Naive thymus-derived CD8-positive, alpha-beta T cell (primary cell): ENCODE measurements at regions not wholly inside any gene's neighbourhood (a gene's known extent, or its start where the extent isn't known, plus 50 kb on each side); places are given as distances from the start of the nearest gene placed in this dataset.

Source experiments
- ATAC-seq, 2 donors: fragments of 150-1000 bp; cut with Tn5 transposase in 1 of 2; sonication (Bioruptor Pico), chemical (Tn5 transposase) in 1 of 2; 1 replicate in 1 of 2; 2 replicates in 1 of 2; pipeline ENCODE4 v1.10.0; 2021; ENCODE audit warnings: mild to moderate bottlenecking in 2 of 2, moderate library complexity in 2 of 2
- POLR2A ChIA-PET: fragments of 350-600 bp; sonication (Branson Sonifier 250); formaldehyde crosslinking; loops from one replicate; lab custom pipeline; 2021; ENCODE audit warnings: antibody characterized with exemption; lab: Charles Lee
- DNase-seq, 10 donors: peaks; one replicate each; pipeline versions ENCODE4 v3.0.0 to v3.0.0-alpha.2; 2020 to 2022
- H3K27ac Mint-ChIP-seq, 10 donors: one replicate each; pipeline ENCODE4 v1.8.0; 2020 to 2022; ENCODE audit warnings: mild to moderate bottlenecking in 10 of 10, mixed read lengths in 10 of 10, moderate library complexity in 4 of 10, inconsistent platforms in 1 of 10
- H3K27me3 Mint-ChIP-seq, 5 donors: one replicate each; pipeline ENCODE4 v1.8.0; 2021 to 2022; ENCODE audit warnings: mixed read lengths in 5 of 5
- H3K36me3 Mint-ChIP-seq, 3 donors: one replicate each; pipeline ENCODE4 v1.8.0; 2020 to 2022; ENCODE audit warnings: mixed read lengths in 3 of 3, mild to moderate bottlenecking in 2 of 3, inconsistent platforms in 1 of 3
- H3K4me1 Mint-ChIP-seq, 4 donors: one replicate each; pipeline ENCODE4 v1.8.0; 2021 to 2022; ENCODE audit warnings: mixed read lengths in 4 of 4
- H3K4me3 Mint-ChIP-seq, 10 donors: one replicate each; pipeline ENCODE4 v1.8.0; 2020 to 2022; ENCODE audit warnings: mild to moderate bottlenecking in 10 of 10, mixed read lengths in 10 of 10, moderate library complexity in 6 of 10, inconsistent platforms in 1 of 10
- H3K9me3 Mint-ChIP-seq, 9 donors: one replicate each; pipeline ENCODE4 v1.8.0; 2020 to 2022; ENCODE audit warnings: mixed read lengths in 9 of 9, mild to moderate bottlenecking in 3 of 9, inconsistent platforms in 1 of 9, moderate library complexity in 1 of 9

- no peak for ATAC-seq
- H3K27ac Mint-ChIP-seq = no peak overlapping the region
- peaks cover 1 to 17% (median 11%) of the 10 kb centered on the region in 5 donors for H3K27me3 Mint-ChIP-seq
- POLR2A ChIA-PET = no interaction called here
- H3K4me3 Mint-ChIP-seq = no peak overlapping the region
- H3K36me3 Mint-ChIP-seq = no peaks in the 10 kb centered on the region
- DNase-seq = no peak
- H3K4me1 Mint-ChIP-seq = no peaks in the 10 kb centered on the region
- H3K9me3 Mint-ChIP-seq = no peaks in the 10 kb centered on the region
Measured at GRCh38 chr5:38734353-38734752, 111.5 kb upstream of the OSMR start.

GRCh38 chr5:38736089-38736488 lies 109.7 kb upstream of the OSMR start:
- peaks cover 0 to 5% (median 0%) of the 10 kb centered on the region in 9 donors for H3K9me3 Mint-ChIP-seq
- no peaks in the 10 kb centered on the region for H3K4me1 Mint-ChIP-seq
- POLR2A ChIA-PET = no interaction called here

GRCh38 chr5:38737976-38738375 lies 107.8 kb upstream of the OSMR start:
- DNase-seq (no peak), ATAC-seq (no peak)
- Mint-ChIP-seq H3K27ac (no peak overlapping the region), H3K4me1 (no peaks in the 10 kb centered on the region), H3K9me3 (peaks cover 0 to 20% (median 6%) of the 10 kb centered on the region in 9 donors), H3K4me3 (no peak overlapping the region), H3K27me3 (peaks cover 1 to 12% (median 7%) of the 10 kb centered on the region in 5 donors), H3K36me3 (peaks cover 0 to 5% (median 0%) of the 10 kb centered on the region in 3 donors)
- POLR2A ChIA-PET = no interaction called here

More at GRCh38 chr5:38736089-38736488, 109.7 kb upstream of the OSMR start:
- no peak for DNase-seq
- H3K36me3 Mint-ChIP-seq = no peaks in the 10 kb centered on the region
- H3K27me3 Mint-ChIP-seq = peaks cover 1 to 12% (median 9%) of the 10 kb centered on the region in 5 donors
- H3K4me3 Mint-ChIP-seq = no peak overlapping the region
- ATAC-seq = no peak
- no peak overlapping the region for H3K27ac Mint-ChIP-seq

GRCh38 chr5:38739011-38739704 lies 106.7 kb upstream of the OSMR start:
- no peak for ATAC-seq
- DNase-seq = no peak
- POLR2A ChIA-PET = no interaction called here
- no peak overlapping the region for H3K4me3 Mint-ChIP-seq
- H3K27ac Mint-ChIP-seq = no peak overlapping the region
- peaks cover 1 to 10% (median 6%) of the 10 kb centered on the region in 5 donors for H3K27me3 Mint-ChIP-seq
- H3K9me3 Mint-ChIP-seq = peaks cover 0 to 32% (median 14%) of the 10 kb centered on the region in 9 donors
- peaks cover 0 to 14% (median 0%) of the 10 kb centered on the region in 3 donors for H3K36me3 Mint-ChIP-seq
- no peaks in the 10 kb centered on the region for H3K4me1 Mint-ChIP-seq

GRCh38 chr5:38739705-38740045 lies 106.1 kb upstream of the OSMR start:
- ATAC-seq (no peak), DNase-seq (no peak)
- H3K4me1 Mint-ChIP-seq = no peaks in the 10 kb centered on the region

GRCh38 chr5:38742821-38743220 lies 103.0 kb upstream of the OSMR start:
- POLR2A ChIA-PET = no interaction called here
- no peak overlapping the region for H3K4me3 Mint-ChIP-seq
- H3K4me1 Mint-ChIP-seq = no peaks in the 10 kb centered on the region
- peaks cover 1 to 14% (median 3%) of the 10 kb centered on the region in 5 donors for H3K27me3 Mint-ChIP-seq
- peaks cover 0 to 18% (median 0%) of the 10 kb centered on the region in 3 donors for H3K36me3 Mint-ChIP-seq
- DNase-seq (no peak), ATAC-seq (no peak)
- no peak overlapping the region for H3K27ac Mint-ChIP-seq
- H3K9me3 Mint-ChIP-seq = peaks cover 0 to 35% (median 19%) of the 10 kb centered on the region in 9 donors

More at GRCh38 chr5:38739705-38740045, 106.1 kb upstream of the OSMR start:
- peaks cover 0 to 35% (median 14%) of the 10 kb centered on the region in 9 donors for H3K9me3 Mint-ChIP-seq
- H3K36me3 Mint-ChIP-seq = peaks cover 0 to 14% (median 0%) of the 10 kb centered on the region in 3 donors
- no peak overlapping the region for H3K4me3 Mint-ChIP-seq
- POLR2A ChIA-PET = no interaction called here
- no peak overlapping the region for H3K27ac Mint-ChIP-seq
- H3K27me3 Mint-ChIP-seq = peaks cover 1 to 10% (median 4%) of the 10 kb centered on the region in 5 donors

GRCh38 chr5:38743562-38743961 lies 102.2 kb upstream of the OSMR start:
- Mint-ChIP-seq H3K36me3 (peaks cover 0 to 18% (median 0%) of the 10 kb centered on the region in 3 donors), H3K4me3 (no peak overlapping the region), H3K9me3 (peaks cover 0 to 35% (median 19%) of the 10 kb centered on the region in 9 donors), H3K4me1 (no peaks in the 10 kb centered on the region), H3K27ac (no peak overlapping the region), H3K27me3 (peaks cover 2 to 18% (median 5%) of the 10 kb centered on the region in 5 donors)
- POLR2A ChIA-PET = no interaction called here
- no peak for ATAC-seq
- DNase-seq = no peak

GRCh38 chr5:38745836-38746732 lies 99.7 kb upstream of the OSMR start:
- POLR2A ChIA-PET = no interaction called here
- Mint-ChIP-seq H3K4me1 (no peaks in the 10 kb centered on the region), H3K27me3 (peaks cover 2 to 18% (median 7%) of the 10 kb centered on the region in 5 donors), H3K9me3 (peaks cover 0 to 30% (median 19%) of the 10 kb centered on the region in 9 donors), H3K27ac (no peak overlapping the region), H3K4me3 (no peak overlapping the region), H3K36me3 (peaks cover 0 to 18% (median 0%) of the 10 kb centered on the region in 3 donors)
- no peak for ATAC-seq
- no peak for DNase-seq

GRCh38 chr5:38749861-38750260 lies 96.0 kb upstream of the OSMR start:
- H3K4me3 Mint-ChIP-seq = no peak overlapping the region
- POLR2A ChIA-PET = no interaction called here

GRCh38 chr5:38751103-38751502 lies 94.7 kb upstream of the OSMR start:
- ATAC-seq (no peak), DNase-seq (no peak)
- Mint-ChIP-seq H3K27me3 (peaks cover 2 to 38% (median 16%) of the 10 kb centered on the region in 5 donors), H3K27ac (no peak overlapping the region), H3K4me3 (no peak overlapping the region), H3K36me3 (no peaks in the 10 kb centered on the region), H3K4me1 (no peaks in the 10 kb centered on the region), H3K9me3 (peaks cover 0 to 5% (median 0%) of the 10 kb centered on the region in 9 donors)
- POLR2A ChIA-PET = no interaction called here

More at GRCh38 chr5:38749861-38750260, 96.0 kb upstream of the OSMR start:
- Mint-ChIP-seq H3K27ac (no peak overlapping the region), H3K9me3 (peaks cover 0 to 8% (median 0%) of the 10 kb centered on the region in 9 donors), H3K27me3 (peaks cover 2 to 28% (median 10%) of the 10 kb centered on the region in 5 donors), H3K36me3 (peaks cover 0 to 5% (median 0%) of the 10 kb centered on the region in 3 donors), H3K4me1 (no peaks in the 10 kb centered on the region)
- DNase-seq = no peak
- no peak for ATAC-seq

GRCh38 chr5:38752012-38752536 lies 93.7 kb upstream of the OSMR start:
- Mint-ChIP-seq H3K4me1 (no peaks in the 10 kb centered on the region), H3K36me3 (no peaks in the 10 kb centered on the region), H3K27ac (no peak overlapping the region), H3K9me3 (peaks cover 0 to 1% (median 0%) of the 10 kb centered on the region in 9 donors), H3K4me3 (no peak overlapping the region), H3K27me3 (peaks cover 0 to 31% (median 13%) of the 10 kb centered on the region in 5 donors)
- ATAC-seq (no peak), DNase-seq (no peak)
- POLR2A ChIA-PET = no interaction called here

- H3K9me3 Mint-ChIP-seq = no peaks in the 10 kb centered on the region
- H3K4me1 Mint-ChIP-seq = no peaks in the 10 kb centered on the region
- POLR2A ChIA-PET = no interaction called here
- no peak overlapping the region for H3K27ac Mint-ChIP-seq
- DNase-seq (no peak), ATAC-seq (no peak)
- H3K4me3 Mint-ChIP-seq = no peak overlapping the region
- peaks cover 2 to 26% (median 13%) of the 10 kb centered on the region in 5 donors for H3K27me3 Mint-ChIP-seq
- no peaks in the 10 kb centered on the region for H3K36me3 Mint-ChIP-seq
Measured at GRCh38 chr5:38752622-38753021, 93.2 kb upstream of the OSMR start.

GRCh38 chr5:38753141-38753540 lies 92.7 kb upstream of the OSMR start:
- no peak overlapping the region for H3K27ac Mint-ChIP-seq
- no peak for DNase-seq
- H3K4me1 Mint-ChIP-seq = no peaks in the 10 kb centered on the region
- no peaks in the 10 kb centered on the region for H3K36me3 Mint-ChIP-seq
- H3K4me3 Mint-ChIP-seq = no peak overlapping the region
- POLR2A ChIA-PET = no interaction called here
- H3K9me3 Mint-ChIP-seq = no peaks in the 10 kb centered on the region
- H3K27me3 Mint-ChIP-seq = peaks cover 2 to 20% (median 12%) of the 10 kb centered on the region in 5 donors
- no peak for ATAC-seq
